ENCODE measurements at regions not wholly inside any gene's neighbourhood (a gene's known extent, or its start where the extent isn't known, plus 50 kb on each side); places are given as distances from the start of the nearest gene placed in this dataset.

GRCh38 chr9:36748322-36748899 lies 175.7 kb downstream of the MELK start:
- TF ChIP-seq CTCF (IDR thresholded peaks at IDR 0.05; ENCODE audit: low read depth, low read length, poor library complexity, severe bottlenecking) (no peak), EZH2phosphoT487 (IDR thresholded peaks at IDR 0.05; ENCODE audit: borderline replicate concordance, low read length) (no peak)

Measured in DOHH2 (cell line).